ENCODE measurements at regions not wholly inside any gene's neighbourhood (a gene's known extent, or its start where the extent isn't known, plus 50 kb on each side); places are given as distances from the start of the nearest gene placed in this dataset.

GRCh38 chr5:53337827-53338226 is 142.6 kb upstream of the FST start:
- DNase-seq (ENCODE audit: low read depth): no peak
- no peak for TF ChIP-seq CTCF (conservative IDR thresholded peaks at IDR 0.05; ENCODE audit: low read length)
- no peak overlapping the region for H3K4me3 ChIP-seq (ENCODE audit: low read length)

GRCh38 chr5:53338971-53339370 is 141.5 kb upstream of the FST start:
- TF ChIP-seq CTCF (conservative IDR thresholded peaks at IDR 0.05; ENCODE audit: low read length): no peak
- no peak for DNase-seq (ENCODE audit: low read depth)
- H3K4me3 ChIP-seq (ENCODE audit: low read length): no peak overlapping the region

- DNase-seq (ENCODE audit: low read depth): peak; percentile 30
- no peak for TF ChIP-seq CTCF (conservative IDR thresholded peaks at IDR 0.05; ENCODE audit: low read length)
- H3K4me3 ChIP-seq (ENCODE audit: low read length): no peak overlapping the region
Observed at GRCh38 chr5:53339962-53340540, 140.4 kb upstream of the FST start.

- TF ChIP-seq CTCF (conservative IDR thresholded peaks at IDR 0.05; ENCODE audit: low read length): no peak
- H3K4me3 ChIP-seq (ENCODE audit: low read length): no peak overlapping the region
- DNase-seq (ENCODE audit: low read depth): peak; percentile 27
Observed at GRCh38 chr5:53340956-53341750, 139.3 kb upstream of the FST start.

- no peak for DNase-seq (ENCODE audit: low read depth)
Observed at GRCh38 chr5:53342236-53342635, 138.2 kb upstream of the FST start.

GRCh38 chr5:53343187-53343586 is 137.2 kb upstream of the FST start:
- no peak for TF ChIP-seq CTCF (conservative IDR thresholded peaks at IDR 0.05; ENCODE audit: low read length)
- H3K4me3 ChIP-seq (ENCODE audit: low read length): no peak overlapping the region
- DNase-seq (ENCODE audit: low read depth): peak; percentile 99

More at GRCh38 chr5:53342236-53342635, 138.2 kb upstream of the FST start:
- no peak for TF ChIP-seq CTCF (conservative IDR thresholded peaks at IDR 0.05; ENCODE audit: low read length)
- H3K4me3 ChIP-seq (ENCODE audit: low read length): no peak overlapping the region

GRCh38 chr5:53350368-53350767 is 130.1 kb upstream of the FST start:
- H3K4me3 ChIP-seq (ENCODE audit: low read length): no peak overlapping the region
- peak; percentile 60 for DNase-seq (ENCODE audit: low read depth)
- 0 out of 2 replicates have a peak, but pooled peaks have one; percentile 11 for TF ChIP-seq CTCF (conservative IDR thresholded peaks at IDR 0.05; ENCODE audit: low read length)

All from AG10803 (cell line).